Activated naive CD4-positive, alpha-beta T cell (primary cell): ENCODE measurements at regions not wholly inside any gene's neighbourhood (a gene's known extent, or its start where the extent isn't known, plus 50 kb on each side); places are given as distances from the start of the nearest gene placed in this dataset.
A peak's percentile ranks its signal among the peaks of the same experiment; 100 is the strongest.

Source experiments
- DNase-seq, 4 experiments: peaks; one replicate each; lab custom pipeline; 2025; lab: John Stamatoyannopoulos, UW

GRCh38 chr6:40340957-40341356 is 246.2 kb downstream of the LRFN2 start:
- no peak for DNase-seq

- no peak for DNase-seq
Observed at GRCh38 chr6:40340196-40340595, 247.0 kb downstream of the LRFN2 start.

- DNase-seq, result no peak
Observed at GRCh38 chr6:40338306-40338705, 248.9 kb downstream of the LRFN2 start.

DNA sequence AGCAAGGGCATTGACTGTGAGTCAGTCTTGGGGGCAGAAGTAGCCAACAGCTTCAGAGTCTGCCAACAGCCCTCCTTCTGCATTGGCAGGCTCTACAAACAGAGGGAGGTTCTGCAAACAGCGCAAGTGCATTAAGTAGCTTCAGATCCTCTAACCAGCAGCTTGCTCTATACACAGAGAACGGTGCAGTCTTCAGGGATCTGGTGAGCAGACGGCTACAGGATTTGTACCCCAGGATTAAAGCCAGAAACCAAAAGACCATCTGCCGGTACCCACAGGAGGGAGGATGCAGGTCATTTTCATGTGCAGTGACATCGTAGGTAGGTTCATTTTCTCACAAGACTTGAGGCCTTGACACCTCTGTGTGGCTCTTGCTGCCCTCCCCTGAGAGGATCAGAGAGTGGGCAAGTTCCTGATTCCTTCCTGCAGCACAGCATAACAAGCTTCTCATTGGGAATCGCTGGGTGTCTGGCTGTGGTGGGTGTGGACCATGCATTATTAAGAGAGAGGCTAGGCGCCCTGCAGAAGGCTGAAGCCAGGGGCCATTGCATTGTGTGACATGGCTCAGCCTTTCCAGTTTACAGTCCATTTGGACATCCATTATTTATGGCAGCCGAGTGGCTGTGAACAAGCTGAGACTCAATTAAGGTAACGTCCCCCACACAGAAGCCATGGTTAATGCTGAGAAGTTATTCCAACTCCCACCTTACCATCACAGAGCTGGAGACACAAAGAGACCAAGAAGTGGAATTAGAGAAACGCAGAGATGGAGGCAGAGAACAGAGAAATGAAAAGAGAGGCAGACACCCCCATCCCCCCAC is 250.0 kb downstream of the LRFN2 start:
- DNase-seq, result no peak

GRCh38 chr6:40336296-40336695 is 250.9 kb downstream of the LRFN2 start:
- DNase-seq, result no peak

DNA sequence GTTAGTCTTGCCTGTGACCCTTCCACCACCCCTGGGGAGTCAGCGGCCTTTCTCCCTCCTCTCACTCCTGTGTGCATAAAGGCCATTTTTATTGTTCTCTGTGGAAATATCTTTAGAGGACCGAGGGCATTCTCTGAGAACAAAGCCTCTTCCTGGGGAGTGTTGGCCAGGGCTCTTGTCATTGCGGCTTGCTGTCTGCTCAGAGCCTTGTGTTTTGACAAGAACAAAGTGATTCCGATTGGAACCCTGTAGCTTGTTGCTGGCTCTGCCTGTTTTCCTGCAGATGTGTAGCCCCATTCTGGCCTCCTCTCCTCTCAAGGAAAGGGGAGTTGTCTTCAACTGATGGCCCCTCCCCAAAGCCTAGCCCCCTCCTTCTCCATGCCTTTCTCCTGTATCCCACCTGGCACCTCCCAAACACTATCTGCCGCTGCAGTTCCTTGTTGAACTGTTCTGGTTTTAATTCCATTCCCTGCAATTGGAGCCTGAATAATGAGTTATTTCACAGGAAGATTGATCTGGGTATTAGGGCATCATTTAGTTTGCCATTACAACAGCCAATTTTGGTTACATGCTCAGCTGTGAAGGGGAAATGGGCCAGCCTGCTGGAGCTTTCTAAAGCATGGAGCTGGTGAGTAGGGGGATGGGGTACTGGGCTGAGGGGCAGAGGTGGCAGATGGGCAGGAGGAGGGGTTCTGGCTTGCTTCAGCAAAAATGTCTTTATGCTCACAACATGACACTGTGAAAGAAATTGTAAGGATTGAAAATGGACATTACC is 252.5 kb downstream of the LRFN2 start:
- no peak for DNase-seq

DNA sequence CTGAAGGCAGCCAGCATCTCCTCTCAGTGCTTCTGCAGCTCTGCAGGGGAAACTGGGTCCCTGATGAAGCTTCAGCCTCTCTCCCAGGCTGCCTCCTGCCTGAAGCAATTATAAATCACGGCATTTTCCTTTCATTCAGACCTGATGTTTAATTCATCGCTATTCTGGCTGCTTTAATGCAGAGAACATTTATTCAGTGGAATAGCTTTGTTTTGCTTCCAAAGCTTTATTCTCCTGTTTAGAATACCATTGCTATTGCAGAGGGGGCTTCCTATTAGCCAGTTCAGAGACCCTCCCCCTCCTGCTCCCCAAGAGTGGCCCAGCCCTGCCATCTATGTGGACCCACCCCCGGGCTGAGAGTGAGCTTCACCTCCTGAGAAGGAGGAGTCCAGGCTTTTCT is 255.6 kb downstream of the LRFN2 start:
- DNase-seq, result no peak

GRCh38 chr6:40330301-40330721 is 256.9 kb downstream of the LRFN2 start:
- DNase-seq, result no peak

- DNase-seq, result no peak
Observed at GRCh38 chr6:40328986-40329545, 258.1 kb downstream of the LRFN2 start.

DNA sequence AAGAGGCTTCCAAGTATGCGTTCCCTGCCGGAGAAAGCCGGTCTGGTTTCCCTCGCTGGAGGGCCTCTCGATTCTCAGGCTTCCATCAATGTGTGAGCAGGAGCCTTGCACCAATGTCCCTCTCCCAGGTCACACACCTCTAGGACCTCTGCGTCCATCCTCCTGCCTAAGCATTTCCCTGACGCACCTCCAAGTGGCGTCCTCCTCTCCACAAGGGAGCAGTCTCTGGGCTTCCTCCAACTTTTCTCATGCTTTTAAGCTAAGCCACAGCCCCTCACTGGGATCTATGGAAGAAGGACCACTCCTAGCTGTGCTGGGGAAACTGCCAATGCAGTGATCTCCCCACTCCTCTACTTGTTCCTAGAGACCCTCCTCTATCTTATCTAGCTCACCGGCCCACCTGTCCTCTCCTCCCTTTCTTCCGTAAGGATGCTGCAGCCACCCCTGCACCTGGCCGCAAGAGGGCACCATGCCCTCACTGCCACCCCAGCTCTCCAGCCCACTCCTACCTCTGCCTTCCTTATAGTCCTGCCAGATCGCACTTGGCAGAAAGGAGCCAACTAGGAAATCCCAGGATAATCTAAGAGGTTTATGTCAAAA is 258.7 kb downstream of the LRFN2 start:
- peak in 2 of 4 experiments; percentile 9 to 52 for DNase-seq

DNA sequence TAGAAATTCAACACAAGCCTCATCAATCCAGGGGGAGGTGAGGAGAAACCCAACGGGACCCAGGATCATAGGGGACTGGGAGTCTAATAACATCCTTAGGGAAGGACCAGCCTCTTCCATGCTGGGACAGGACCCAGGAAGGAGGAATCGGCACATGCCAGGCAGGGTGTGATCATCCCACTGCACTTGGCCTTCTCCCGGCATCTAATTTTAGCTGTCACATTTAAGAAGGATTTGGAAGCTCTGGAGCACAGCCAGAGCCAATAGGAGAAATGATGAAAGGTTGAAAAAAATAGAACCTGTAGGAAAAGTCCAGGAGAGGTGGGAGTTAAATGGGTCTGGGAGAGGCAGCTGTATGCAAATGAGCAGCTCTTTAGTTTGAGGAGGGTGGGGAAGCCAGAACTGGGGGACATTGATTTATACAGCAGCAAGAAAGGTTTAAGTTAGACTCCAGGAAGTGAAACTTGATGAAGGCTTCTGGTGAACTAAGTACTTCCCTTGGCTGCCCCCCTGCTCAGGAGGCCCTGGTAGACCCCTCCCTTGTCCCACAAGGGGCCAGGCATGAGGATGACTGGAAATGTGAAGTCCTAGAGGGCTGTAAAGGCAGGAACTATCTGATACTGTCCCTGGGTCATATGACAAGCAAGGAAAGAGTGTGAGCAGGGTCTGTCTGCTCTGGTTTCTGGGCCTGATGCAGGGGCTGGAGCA is 260.3 kb downstream of the LRFN2 start:
- no peak for DNase-seq

- DNase-seq, result no peak
Observed at GRCh38 chr6:40325791-40326190, 261.4 kb downstream of the LRFN2 start.

DNA sequence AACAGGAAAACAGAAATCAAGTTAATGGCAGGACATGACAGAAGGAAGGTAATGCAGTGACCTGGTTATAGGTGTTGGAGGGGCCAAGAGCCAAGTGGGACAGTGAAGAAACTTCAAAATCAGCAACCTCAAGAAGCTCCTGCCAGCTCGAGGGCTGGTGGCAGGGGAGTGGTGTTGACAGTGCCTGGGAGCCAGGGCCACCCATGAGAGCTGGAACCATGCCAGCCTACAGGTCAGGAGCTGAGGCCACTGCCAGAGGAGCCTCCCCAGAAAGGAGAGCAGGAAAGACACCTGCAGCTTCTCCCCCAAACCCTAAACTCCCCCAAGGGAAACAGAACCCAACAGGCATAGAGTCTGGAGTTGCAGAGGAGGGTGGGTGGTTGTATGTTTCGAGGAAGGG is 262.1 kb downstream of the LRFN2 start:
- no peak for DNase-seq

DNA sequence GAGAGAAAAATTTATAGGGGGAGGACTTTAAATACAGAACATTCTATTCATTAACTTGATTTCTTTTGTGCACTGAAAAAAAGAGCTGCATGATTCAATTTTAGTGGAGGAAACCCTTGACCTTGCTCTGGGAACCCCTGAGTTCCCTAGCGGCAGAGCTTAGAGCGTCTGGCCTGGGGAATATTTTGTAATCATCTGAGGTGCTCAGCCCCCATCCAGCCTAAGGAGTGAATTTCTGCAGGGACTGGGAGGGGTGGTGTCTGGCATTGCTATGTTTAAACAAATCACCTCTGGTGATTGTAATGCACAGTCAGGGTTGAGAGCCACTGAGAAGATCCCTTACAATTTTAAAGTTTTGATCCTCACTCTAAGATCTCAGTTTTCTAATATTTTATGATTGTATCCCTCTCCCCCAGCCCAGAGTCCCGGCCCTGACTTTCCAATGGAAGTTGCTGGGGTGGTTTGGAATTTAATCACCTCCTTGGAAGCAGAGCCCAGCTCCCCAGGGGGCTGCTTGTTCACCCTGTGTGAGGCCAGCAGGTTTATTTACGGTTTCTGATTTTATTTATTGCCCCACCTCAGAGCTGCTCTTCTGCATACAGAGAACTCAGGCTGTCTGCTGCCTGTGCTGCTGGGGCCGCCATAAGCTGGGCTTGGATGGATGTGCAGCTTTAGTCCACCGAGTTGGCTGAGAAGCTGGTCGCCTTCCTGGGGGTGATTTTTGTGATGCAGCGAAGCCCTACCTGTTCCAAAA is 263.1 kb downstream of the LRFN2 start:
- DNase-seq, result no peak

- no peak for DNase-seq
Observed at GRCh38 chr6:40322336-40322735, 264.8 kb downstream of the LRFN2 start.

DNA sequence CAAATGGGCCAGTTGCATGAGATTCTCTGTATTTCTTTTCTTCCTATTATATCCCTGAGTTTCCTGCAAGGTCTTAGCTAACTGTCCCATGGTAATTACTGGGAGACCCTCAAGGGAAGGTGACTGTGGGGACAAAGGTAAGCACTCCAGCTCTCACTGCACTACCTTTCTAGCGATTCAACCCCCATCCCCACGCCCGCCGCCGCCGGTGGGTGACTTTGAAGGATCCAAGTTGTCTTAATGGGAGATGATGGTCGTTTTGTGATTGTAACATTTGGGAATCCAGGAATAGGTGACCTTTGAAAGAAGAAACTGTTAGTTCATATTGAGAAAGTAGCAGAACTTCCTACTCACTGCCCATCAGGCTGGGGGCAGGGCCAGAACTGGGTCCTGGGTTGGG is 265.5 kb downstream of the LRFN2 start:
- DNase-seq, result no peak

GRCh38 chr6:40320947-40321346 is 266.2 kb downstream of the LRFN2 start:
- no peak for DNase-seq

GRCh38 chr6:40320441-40320840 is 266.7 kb downstream of the LRFN2 start:
- DNase-seq, result no peak

DNA sequence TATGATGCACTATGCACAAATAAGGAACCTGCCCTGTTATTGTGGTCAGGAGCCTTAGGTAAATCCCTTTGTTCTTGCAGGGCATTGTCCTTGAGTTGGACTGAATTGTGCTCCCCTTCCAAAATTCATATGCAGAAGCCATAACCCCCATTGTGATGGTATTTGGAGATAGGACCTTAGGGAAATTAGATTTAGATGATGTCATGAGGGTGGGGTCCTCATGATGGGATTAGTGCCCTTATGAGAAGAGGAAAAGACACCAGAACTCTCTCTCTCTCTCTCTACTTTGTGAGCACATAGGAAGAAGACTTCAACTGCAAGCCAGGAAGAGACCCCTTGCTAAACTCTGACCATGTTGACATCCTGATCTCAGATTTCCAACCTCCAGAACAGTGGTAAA is 268.0 kb downstream of the LRFN2 start:
- DNase-seq, result no peak

- DNase-seq, result no peak
Observed at GRCh38 chr6:40315060-40315459, 272.1 kb downstream of the LRFN2 start.

DNA sequence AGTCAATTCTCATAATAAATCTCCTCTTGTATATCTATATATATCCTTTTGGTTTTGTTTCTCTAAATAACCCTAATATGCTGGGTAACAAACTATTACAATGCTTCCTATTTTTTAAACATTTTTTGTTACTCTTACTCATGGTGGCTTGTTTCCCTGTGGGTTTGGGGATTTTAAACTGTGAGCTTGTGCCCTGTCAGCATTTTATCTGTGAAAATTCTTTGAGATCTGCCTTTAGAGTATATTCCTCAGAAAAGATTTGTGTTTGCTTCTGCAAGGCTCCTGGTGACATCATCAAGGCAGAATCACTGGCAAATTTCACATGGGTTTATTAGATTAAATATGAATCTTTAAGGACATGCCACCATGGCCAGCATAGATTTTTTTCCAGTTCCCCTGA is 273.6 kb downstream of the LRFN2 start:
- DNase-seq, result no peak
